GM12874 (cell line): ENCODE measurements at regions not wholly inside any gene's neighbourhood (a gene's known extent, or its start where the extent isn't known, plus 50 kb on each side); places are given as distances from the start of the nearest gene placed in this dataset.

ENCODE experiments used
- TF ChIP-seq, protein P1 (sequence below): IDR thresholded peaks from 2 replicates; pipeline ENCODE4 v1.5.1; 2011; ENCODE audit warnings: low read depth, mild to moderate bottlenecking, control low read depth, low read length, moderate library complexity; ENCODE audit not compliant: insufficient read depth

DNA sequence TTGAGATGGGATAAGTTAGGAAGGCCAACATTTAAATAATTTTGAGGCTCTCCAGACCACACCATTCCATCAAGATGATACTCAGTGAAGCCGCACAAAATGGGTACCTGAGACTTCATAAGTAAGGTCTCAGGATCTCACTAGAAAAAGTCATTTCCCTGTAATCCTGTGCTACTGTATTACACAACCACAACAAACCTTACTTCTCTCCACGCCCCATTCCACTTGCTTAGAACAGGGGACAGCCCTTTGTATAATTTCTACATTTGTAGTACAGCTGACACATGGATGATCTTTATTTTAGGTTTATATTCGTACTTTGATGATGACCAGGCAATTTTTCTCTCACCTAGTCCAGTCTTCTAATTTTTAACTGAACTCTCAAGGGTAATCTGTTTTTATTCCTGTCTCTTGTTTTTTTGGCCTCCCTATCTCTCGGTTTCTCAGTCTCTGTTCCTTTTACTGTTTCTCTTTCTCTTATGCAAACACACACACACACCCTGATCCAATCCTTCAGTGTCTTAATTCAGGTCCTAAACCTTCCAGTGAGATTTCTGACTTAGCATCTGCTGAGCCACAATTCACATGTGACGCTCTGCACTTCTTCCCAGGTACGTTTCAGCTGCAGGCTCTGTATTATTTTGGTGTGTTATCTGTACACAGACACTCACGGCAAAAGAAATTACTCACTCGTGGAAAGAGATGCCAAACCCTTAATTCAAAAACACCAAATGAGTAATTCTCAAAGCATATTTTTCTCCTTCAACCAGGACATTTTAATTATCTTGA lies 223.2 kb upstream of the THBS1 start:
- TF ChIP-seq, protein P1, sequence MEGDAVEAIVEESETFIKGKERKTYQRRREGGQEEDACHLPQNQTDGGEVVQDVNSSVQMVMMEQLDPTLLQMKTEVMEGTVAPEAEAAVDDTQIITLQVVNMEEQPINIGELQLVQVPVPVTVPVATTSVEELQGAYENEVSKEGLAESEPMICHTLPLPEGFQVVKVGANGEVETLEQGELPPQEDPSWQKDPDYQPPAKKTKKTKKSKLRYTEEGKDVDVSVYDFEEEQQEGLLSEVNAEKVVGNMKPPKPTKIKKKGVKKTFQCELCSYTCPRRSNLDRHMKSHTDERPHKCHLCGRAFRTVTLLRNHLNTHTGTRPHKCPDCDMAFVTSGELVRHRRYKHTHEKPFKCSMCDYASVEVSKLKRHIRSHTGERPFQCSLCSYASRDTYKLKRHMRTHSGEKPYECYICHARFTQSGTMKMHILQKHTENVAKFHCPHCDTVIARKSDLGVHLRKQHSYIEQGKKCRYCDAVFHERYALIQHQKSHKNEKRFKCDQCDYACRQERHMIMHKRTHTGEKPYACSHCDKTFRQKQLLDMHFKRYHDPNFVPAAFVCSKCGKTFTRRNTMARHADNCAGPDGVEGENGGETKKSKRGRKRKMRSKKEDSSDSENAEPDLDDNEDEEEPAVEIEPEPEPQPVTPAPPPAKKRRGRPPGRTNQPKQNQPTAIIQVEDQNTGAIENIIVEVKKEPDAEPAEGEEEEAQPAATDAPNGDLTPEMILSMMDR: no peak

DNA sequence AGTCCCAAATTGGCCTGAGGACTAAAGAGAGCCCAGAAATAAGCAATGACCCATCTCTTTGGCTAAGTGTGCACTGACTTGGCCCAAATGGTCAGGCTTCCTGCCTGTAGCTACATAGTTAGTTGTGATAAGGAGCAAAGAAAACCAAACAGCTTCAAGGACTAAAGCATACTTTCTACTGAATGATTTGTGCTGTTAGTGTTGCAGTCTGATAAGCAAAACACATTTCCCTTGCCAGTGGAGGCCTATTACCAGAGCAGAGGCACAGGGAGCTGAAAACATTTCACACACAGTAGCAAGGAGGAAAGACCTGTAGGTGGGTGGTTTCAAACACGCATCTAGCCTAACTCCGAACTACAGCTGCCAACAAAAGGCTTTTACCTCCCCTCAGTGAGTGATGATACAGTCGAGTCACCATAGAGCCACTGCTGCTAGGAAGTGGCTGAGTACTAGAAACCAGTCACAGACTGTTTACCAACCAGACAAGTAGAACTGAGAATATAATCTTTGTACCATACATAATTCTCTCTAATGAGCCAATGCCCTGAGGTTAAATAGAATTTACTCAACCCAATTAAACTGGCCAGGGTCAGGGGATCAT lies 222.3 kb upstream of the THBS1 start:
- TF ChIP-seq, protein P1: no peak

DNA sequence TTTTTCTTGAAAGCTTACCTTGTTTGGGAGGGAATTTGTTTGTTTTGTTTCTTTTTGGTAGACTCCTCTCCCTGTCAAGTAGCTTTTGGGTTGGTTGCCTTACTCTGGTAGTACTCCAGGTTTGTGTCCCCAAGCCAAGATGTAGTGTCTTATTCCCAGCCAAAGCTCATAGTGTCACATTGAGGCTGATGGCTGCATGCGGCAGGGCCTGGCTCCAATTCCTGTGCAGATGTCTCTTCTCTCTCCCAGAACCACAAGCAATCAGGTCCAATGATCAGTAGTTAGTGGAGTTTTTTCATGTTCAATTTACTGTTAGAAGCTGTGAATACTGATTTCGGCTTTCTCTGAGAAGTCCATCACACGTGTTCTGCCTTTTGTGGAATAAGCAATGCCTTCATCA lies 221.1 kb upstream of the THBS1 start:
- TF ChIP-seq, protein P1: no peak

DNA sequence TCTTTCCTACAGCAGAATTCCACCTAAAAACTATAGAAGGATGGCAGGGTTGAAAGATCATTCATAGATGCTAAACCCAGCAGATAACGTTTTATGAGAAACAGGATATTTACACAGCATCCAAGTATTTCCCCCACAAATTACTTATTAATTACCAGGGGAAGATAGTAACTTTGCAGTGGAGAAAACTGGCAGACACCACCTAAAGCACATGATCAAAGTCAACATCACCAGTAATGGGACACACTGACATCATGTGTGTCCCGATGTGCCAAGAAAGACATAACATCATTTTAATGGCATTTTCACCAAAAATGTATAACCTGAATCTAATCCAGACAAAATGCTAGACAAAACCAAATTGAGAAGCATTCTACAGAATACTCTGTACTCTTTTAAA lies 220.4 kb upstream of the THBS1 start:
- TF ChIP-seq, protein P1: no peak

DNA sequence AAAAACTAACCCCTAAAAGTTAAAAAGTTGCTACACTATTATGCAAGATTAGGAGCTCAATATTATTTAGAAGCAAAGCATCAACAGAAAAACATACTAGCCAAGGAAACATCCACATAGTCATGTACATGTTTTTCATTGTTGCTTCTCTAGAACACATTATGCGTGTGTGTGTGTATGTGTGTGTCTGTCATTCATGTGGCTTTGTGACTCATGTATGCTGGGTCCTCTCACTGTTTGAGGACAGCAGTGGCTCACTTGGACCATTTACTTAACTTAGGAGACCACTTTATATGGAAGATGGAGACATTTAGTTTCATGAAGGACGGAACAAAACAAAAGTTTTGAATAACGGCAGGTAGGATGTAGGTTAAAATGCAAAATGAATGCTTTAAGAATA lies 219.4 kb upstream of the THBS1 start:
- TF ChIP-seq, protein P1: no peak

DNA sequence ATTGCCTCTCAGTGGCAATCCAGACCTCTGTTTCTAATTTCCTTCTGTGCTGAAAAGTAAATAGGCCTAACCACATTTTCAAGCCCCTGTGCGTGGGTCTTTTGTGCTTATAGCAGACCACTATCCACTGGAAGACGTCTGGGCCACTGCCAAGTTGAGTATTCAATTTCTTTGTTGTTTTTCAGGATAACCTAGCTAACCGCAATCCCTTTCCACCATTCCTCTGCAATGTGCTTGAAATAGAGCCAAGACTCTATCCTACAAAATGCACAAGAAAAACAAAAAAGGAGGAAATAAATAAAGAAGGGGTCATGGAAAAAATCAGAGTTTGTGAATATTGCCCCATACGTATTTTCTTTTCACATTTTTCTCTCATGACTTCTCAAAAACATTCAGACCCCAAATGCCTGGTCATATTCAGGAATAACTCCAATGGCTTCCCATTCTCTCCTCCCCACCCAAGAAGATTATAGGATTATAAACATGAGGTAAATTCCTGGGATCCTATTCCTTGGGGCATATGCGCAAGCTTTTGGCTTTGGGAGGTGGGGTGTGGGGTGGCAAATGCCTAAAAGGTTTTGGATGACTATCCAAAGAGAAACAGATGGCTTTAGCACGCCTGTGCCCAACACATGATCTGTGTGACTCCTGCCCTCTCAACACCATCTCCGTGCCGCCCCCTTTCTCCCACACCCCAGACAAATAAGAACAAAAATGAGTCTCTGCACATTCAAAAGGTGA lies 217.9 kb upstream of the THBS1 start:
- TF ChIP-seq, protein P1: no peak
